HG03571 (cell line): ENCODE measurements at regions not wholly inside any gene's neighbourhood (a gene's known extent, or its start where the extent isn't known, plus 50 kb on each side); places are given as distances from the start of the nearest gene placed in this dataset.
"Not testable (repeated sequence)": the region's sequence is repeated elsewhere in the genome, so short reads cannot be mapped to it uniquely, and the experiment has no call there.

ENCODE experiments used
- ATAC-seq: cut with Tn5 transposase; IDR thresholded peaks from one replicate; pipeline ENCODE4 v1.9.1; 2021; ENCODE audit not compliant: unreplicated experiment

DNA sequence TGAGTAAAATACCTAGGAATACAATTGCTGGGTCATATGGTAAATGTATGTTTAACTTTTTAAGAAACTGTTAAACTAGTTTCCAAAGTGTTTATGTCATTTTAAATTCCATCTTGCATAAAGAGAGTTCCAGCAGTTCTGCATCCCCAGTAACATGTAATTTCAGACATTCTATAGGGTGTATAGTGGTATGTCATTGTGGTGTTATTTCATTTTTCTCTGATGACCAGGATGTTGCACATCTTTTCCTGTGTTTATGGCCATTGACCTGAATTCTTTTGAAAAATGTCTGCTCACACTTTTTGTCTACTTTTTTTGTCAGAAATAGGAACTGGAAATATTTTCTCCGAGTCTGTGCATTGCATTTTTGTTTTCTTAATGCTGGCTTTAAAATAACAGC is 128.9 kb downstream of the TMEM200A start:
- ATAC-seq = no peak

DNA sequence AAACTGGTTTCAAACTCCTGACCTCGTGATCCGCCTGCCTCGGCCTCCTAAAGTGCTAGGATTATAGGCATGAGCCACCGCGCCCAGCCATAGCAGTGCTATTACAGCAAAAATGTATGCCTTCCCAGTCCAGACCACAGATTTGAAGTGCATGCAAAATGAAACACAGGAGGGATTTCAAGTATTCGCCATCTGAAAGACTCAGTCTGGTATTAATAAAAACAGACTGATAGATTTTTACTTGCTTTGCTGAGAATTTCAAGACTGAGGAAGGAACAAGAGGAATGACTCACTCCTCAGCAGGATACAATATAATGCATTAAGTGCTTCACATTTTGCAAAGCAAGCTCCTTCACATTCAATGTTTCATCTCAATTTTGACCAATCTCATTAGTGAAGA is 134.9 kb downstream of the TMEM200A start:
- no peak for ATAC-seq

DNA sequence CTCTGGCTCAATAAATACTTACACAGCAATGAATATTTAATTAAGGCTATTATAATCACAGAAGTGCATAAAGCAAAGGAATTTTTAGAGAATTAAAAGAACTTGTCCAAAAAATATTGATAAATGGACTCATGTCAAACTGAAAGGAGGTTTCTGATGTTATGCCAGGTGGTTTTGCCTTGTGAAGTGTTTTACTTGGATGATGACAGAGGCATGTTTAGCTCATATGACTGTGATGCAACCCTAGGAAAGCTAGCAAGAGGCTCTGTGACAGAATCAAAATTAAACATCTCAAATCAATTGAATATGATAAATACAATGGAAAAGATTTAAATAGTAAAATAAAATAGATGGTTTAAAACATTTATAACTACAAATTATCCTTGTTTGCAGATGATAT is 137.3 kb downstream of the TMEM200A start:
- ATAC-seq = no peak

DNA sequence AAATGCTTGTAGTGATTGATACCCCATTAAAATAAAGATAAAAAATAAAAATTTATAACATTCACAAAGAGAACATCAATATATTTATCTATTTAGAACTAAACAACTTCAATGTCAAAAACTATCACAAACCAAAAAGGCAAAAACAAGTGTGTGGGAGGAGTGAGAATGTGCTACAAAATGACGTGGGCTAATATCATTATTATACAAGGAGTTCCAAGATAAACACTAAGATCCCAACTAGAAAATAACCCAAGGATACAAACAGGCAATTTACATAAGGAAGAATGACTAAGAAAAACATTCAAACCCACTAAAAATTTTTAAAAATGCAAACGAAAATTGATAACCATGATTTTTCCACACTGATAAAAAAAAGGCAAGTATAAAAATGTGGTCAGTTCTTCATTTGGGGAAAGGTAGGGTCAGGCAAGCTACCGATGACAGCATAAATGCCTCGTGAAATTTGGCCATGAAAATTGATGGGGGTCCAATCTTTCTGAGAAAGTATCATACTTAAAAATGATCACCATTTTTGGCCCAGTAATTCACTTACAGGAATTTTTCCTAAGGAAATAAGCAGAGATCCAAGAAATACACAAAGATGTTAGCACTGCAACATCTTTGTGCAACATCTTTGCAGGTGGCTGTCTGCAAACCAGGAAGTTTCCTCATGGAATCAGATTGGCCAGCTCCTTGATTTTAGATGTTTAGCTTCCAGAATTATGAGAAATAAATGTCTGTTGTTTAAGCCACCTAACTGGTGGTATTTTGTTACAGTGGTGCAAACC is 140.2 kb downstream of the TMEM200A start:
- no peak for ATAC-seq

DNA sequence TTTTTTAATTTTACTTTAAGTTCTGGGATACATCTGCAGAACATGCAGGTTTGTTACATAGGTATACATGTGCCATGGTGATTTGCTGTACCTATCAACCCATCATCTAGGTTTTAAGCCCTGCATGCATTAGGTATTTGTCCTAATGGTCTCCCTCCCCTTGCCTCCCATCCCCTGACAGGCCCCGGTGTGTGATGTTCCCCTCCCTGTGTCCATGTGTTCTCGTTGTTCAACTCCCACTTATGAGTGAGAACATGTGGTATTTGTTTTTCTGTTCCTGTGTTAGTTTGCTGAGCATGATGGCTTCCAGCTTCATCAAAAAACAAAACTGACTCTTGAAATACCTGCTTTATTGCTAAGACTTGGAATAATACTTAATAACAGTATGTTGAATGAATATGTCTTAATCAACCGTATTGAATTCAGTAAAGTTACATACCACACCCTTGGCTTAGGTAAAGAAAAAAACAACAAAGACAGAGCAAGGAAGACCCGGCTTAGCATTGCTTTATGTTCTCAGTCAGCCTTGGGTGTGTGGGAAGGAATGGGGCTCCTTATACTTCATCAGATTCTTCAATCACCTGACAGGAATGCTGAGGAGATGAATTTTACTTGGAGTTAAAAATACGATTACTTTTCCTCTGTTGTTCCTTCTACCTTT is 141.3 kb downstream of the TMEM200A start:
- not testable (repeated sequence) for ATAC-seq

DNA sequence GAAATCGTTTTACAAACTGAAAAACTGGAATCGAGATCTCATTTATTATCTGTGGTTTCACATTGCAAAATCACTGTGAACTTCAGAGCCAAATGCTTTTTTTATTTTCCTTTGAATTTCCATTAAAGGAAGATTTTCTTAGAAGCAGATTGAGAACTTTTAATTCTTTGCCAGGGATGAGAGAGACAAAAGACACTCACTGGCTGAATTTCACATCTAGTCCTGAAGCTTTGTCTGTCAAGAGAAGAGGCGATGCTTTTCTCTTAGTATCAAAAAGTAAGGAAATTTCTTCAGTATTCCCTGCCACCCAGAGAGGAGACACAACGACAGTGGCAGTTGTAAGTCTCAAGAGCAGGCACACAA is 141.8 kb downstream of the TMEM200A start:
- no peak for ATAC-seq

DNA sequence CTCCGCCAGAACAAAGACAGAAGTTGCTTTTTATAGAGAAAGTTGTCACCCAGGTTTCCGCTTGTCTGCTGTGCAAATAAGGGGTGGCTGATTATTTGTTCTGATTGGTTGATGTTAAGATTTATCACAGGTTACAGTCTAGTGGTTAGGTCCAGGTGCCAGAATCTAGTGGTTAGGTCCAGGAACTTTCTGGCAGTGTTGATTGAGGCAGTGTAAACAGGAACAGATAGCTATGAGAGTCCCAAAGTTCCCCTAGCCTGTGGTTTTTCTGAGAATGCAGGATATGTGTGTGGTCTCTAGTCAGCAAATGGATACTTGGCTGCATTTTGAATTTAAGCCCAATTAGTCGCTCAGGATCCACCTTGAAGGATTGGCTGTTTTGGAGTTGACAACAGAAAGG is 148.0 kb downstream of the TMEM200A start:
- peak; percentile 46 for ATAC-seq

DNA sequence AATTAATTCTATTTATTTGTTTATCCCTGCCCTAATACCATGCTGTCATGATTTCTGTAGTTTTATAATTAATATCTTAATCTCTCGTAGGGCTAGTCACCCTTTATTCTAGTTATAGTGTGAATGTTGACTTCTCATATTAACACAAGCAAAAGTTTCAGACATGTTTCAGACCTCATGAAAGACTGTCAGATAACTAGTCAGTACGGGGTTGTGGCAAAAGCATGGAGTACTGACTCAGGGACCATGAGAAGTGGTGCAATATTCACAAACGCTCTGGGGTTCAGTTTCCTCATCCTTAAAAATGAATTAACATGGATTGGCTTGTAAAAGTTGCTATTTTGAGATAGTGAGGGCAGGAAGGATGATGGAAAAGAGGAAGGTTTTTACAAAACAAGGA is 148.9 kb downstream of the TMEM200A start:
- no peak for ATAC-seq

DNA sequence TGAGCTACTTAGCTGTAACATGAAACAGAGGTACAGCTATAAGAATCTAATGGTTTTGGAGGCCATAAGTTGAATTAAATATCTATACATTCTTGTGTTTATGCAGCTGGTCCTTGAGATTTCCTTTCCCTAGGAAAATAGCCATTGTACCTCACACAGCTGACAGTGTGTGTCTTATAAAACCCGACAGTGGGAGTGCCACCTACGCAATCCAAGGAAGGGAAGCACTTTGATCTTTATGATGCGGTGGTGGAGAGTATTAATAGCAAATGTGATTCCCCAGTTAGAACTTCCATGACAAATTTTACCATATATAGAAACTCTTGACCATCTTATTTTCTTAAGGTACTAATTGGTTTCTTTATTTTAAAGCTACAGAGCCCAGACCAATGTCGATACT is 149.5 kb downstream of the TMEM200A start:
- no peak for ATAC-seq

DNA sequence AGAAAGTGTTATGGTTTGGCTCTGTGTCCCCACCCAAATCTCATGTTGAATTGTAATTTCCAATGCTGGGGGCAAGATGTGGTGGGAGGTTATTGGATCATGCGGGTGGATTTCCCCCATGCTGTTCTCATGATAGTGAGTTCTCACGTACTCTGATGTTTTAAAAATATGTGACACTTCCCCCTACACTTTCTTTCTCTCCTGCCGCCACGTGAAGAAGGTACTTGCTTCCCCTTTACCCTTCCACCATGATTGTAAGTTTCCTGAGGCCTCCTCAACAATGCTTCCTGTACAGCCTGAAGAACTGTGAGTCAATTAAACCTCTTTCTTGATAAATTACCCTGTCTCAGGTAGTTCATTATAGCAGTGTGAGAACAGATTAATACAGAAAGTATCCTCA is 150.8 kb downstream of the TMEM200A start:
- no peak for ATAC-seq

DNA sequence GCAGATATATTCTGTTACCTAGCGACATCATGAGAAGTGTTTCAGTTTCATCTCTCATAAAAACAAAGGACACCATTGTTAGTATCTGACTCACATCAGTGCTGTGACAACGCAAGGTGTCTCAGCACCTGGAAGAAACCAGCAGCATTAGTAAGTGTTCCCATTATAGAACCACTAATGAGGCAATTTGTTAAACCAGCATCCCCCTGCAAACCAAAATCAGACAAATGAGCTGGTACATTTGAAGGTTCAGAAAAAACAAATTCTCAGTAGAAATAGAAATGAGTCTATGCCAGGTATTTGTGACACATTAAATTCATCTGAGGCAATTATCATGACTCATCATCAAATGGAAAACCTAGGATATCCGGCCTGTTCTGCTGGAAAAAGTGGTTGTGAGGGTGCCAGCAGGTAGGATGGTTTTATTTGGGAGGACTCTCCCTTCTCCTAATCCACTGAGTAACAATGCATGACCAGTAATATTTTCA is 151.7 kb downstream of the TMEM200A start:
- ATAC-seq = peak; percentile 71

DNA sequence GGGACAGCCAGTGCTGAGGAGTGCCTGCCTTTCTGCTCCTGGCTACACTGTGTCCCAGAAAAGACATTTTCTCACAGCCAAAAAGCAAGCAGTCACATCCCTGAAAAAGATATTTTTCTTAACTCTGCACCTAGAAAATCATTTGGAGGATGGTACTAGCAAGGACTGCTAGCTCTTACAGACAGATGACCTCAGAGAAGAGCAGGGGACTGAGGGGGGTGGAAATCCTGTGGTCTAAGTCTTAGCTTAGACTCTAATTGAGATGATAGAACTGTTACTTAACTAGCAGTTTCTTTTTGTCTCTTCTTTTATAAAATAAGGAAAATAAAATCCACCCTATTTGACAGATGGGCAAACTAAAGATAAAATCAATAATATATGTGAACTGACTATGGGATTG is 152.8 kb downstream of the TMEM200A start:
- no peak for ATAC-seq

DNA sequence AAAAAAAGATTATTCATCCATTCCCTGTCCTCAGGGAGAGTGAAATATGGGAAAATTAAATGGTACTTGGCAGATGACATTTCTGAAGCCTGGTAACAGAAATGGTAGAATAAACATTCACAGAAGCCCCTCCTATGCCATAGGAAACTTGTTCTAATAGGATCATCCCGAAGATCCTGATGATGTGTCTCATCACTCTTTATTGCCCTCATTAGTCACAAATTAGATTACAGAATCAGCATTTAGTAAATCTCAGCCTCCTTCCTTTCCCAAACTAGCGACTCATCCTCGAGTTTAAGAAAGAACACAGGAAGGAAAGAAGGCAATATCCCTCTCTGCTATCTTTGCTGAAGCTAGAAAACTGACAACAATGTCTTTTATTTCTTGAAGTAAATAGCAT is 154.4 kb downstream of the TMEM200A start:
- no peak for ATAC-seq

DNA sequence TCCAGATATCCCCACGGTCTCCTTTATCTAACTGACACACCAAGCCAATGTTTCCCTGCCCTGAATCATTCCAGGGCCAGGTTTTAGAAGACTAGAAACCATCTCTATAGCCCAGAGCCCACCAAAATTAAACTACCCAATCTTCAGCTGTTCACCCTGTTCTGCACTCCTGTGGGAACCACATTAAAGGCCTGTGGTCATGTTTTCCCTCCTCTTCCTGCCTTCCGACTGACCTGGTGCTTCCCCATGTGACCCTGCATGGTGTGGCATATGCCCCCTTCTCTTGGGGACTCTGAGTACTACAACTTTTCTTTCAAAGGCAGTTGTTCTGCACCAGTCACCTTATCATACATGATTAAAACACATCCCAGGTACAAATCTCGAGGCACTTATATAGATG is 155.0 kb downstream of the TMEM200A start:
- ATAC-seq = no peak

DNA sequence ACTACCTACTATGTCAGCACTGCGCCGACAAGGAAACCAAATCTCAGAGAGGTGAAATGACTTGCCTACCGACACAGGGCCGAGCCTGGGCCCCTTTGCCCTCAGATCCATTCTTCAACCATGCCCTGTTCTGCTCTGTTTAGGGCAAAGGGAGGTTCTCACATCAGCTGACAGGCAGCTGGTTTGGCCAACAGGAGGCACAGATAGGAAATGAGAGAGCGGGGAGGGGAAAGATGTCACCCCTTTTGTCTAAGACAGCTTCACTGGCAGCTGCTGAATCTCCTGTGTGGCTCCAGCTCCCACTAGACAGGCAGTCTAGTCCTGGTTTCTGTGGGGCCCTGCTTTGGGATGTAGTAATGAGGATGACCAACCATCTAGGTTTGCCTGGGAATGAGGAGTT is 158.7 kb downstream of the TMEM200A start:
- ATAC-seq = no peak

DNA sequence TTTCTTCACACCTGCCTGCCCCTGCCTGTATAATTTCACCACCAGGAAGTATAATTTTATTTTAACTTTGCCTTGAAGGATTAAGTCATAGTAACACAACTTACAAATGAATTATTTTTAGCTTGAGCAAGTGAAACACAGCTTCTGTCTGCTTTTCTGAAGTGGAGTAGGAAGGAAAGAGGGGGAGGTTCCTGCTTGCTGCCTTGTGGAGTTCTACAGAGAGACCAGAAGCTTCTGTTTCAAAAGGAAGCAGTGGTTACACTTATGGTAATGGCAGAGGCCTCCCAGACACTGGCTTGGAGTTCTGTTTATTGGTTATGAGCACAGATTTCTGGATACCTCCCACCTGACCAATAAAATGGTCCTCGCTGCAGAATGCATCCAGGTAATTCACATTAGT is 159.6 kb downstream of the TMEM200A start:
- no peak for ATAC-seq

DNA sequence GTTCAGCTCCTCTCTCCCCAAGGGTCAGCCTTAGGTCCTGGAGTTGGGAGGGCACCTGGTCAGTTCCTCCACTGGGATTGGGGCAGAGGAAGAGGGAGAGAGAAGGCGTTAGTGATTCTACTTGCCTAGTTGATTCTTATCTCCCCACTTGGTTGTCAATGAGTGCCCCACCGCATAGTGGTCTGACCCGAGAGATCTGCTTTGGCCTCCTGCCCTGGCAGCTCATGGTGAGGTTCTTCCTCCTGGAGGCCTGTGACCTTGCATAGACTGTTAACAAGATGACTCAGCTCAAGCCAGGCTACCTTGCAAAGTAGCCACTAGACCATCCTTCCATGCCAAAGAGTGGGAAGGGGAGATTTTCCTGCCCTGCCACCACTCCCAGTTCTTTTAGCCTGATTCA is 160.6 kb downstream of the TMEM200A start:
- ATAC-seq = no peak

DNA sequence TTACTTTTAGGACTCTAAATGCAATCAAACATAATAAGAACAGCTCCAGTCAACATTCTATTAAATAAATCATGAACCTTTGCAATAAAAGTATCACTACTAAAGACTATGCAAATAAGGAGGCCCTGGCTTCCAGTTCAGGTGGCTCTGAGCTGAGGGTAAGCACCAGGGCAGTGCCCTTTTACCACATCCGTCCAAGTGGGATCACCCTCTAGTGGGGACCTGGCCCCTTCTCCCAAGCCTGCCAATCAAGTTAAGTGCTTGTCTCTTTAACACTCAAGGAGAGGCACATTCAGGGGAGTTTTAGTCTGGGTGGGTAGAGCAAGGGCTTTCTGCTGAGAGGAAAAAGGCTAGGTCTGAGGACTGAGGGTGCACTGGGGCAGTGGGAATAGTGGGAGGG is 161.4 kb downstream of the TMEM200A start:
- no peak for ATAC-seq

DNA sequence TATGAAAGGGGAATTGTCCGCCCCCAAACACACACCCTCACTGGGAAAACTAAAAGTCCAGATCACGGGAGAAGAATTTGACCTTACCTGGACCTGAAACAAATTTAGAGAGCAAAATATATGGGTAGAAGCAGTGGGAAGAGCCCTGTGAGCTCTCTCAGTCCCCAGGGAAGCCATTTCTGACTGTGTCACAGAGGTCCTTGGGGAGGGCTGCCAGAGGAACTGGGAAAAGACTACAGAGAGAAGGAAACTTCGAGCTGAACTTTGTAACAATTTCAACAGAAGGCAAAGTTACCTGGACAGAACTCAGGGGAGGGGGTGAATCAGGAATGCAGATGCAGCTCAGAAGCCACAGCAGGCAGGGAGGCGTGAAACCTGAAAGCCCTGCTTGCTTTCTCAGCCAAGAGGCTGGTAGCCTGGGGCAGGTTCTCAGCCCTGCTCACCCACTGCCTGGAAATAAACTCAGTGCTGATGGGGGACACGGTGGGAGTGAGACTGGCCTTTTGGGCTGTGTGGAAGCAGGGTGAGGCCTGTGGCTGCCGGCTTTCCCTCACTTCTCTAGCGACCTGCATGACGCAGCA is 163.8 kb downstream of the TMEM200A start:
- no peak for ATAC-seq

DNA sequence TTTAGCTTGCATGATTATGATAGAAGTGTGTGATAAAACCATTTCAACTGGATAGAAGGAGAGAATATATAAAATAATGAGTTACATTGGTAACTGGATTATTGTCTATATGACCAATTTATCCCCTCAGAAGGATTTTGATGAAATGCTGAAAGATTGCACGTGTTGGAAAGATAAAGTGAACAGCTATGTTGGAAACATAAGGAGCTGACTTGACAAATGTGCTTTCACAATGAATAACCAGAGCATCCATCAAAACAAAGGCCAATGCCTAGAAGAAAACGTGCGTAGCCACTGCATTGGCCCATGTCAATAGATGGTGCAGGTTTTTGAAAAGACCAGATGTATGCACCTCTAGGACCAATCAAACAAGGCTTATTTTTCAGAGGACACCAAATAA is 168.8 kb downstream of the TMEM200A start:
- no peak for ATAC-seq

DNA sequence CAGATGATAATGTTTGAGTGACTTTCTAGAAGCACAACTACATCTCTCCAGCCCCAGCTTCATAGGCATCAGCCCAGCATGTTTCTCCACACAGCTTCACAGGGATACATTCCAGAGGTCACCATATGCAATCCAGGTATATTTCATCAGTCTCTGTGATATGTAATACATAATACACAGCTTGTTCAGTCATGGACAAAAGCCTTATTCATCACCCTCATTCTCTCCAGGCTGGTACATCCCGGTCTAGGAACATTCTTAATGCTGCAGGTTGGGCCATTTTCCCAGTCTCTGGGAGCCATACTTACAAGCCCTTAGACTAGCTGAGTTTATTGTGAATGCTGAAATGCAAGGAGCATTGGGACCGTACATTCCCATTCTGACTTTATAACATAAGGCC is 169.4 kb downstream of the TMEM200A start:
- no peak for ATAC-seq

DNA sequence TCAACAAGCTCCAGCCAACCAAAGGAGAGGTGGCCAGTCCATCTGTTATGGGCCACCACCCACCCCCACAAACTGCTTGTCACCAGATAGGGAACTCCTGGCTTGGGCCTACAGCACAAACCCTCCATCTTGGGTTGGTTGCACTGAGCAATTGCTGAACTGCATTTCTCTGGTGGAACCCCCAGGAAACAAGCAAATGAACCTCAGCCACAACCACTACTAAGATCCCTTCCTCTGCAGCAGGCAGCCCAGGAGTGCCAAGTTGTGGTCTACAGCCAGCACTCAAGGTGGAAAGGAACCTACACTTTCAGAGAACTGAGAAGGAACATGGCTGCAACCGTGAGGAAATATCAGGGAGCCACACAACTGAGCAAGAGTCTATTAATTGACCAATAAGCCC is 171.6 kb downstream of the TMEM200A start:
- ATAC-seq = no peak
